GM12878 (cell line): ENCODE measurements at regions not wholly inside any gene's neighbourhood (a gene's known extent, or its start where the extent isn't known, plus 50 kb on each side); places are given as distances from the start of the nearest gene placed in this dataset.

Source experiments
- ATAC-seq: fragments of 200-7000 bp; cut with Tn5 transposase; 3 replicates; pipeline ENCODE4 v1.9.1; 2020; ENCODE audit warnings: mild to moderate bottlenecking, moderate library complexity
- BruUV-seq: library from RNA; stranded (reverse); fragments of 400-500 nt; replicated peaks from 2 replicates; lab custom pipeline; 2021; lab: Mats Ljungman, UMichigan
- CTCF ChIA-PET: fragments of 300-600 bp; sonication (Branson Sonifier 250); formaldehyde crosslinking; extraction: SDS; loops from one replicate; lab custom pipeline; 2021; ENCODE audit warnings: inconsistent platforms; lab: Yijun Ruan, JAX
- POLR2A ChIA-PET: fragments of 350-600 bp; formaldehyde crosslinking; extraction: SDS; loops from one replicate; lab custom pipeline; 2021; ENCODE audit warnings: inconsistent platforms; lab: Charles Lee
- RAD21 ChIA-PET: fragments of 300-600 bp; sonication (Branson Sonifier 250); formaldehyde crosslinking; loops from one replicate; lab custom pipeline; 2023; ENCODE audit warnings: antibody characterized with exemption; ENCODE audit not compliant: unreplicated experiment; lab: Charles Lee
- SMC1A ChIA-PET: fragments of 300-600 bp; sonication (Branson Sonifier 250); formaldehyde crosslinking; loops from one replicate; lab custom pipeline; 2023; ENCODE audit not compliant: unreplicated experiment, uncharacterized antibody; lab: Charles Lee
- DNase-seq: peaks from one replicate; pipeline ENCODE4 v3.0.0-alpha.2; 2011; ENCODE audit warnings: low read depth, low spot score
- FAIRE-seq: peaks from 3 replicates; lab custom pipeline; 2011; peaks lifted over from hg19 to GRCh38; lab: Jason Lieb, UNC
- H2AFZ ChIP-seq: 2 replicates; pipeline ENCODE4 v1.6.0; 2011; ENCODE audit warnings: low read depth, low read length, control low read depth; ENCODE audit not compliant: control insufficient read depth
- H3K27ac ChIP-seq: 2 replicates; pipeline ENCODE4 v1.5.1; 2011; ENCODE audit warnings: control low read depth; ENCODE audit not compliant: control insufficient read depth, insufficient read depth
- H3K27me3 ChIP-seq, 2 experiments: replicated peaks in 1 of 2; 2 replicates each; pipeline versions ENCODE4 v1.6.0 to v1.6.1; 2011; ENCODE audit warnings: low read length in 1 of 2; ENCODE audit not compliant: control insufficient read depth in 2 of 2, insufficient read depth in 2 of 2
- H3K36me3 ChIP-seq, 2 experiments: 2 replicates each; pipeline ENCODE4 v1.5.1; 2011; ENCODE audit warnings: low read length in 1 of 2; ENCODE audit not compliant: control insufficient read depth in 2 of 2, insufficient read depth in 2 of 2
- H3K4me1 ChIP-seq: 2 replicates; pipeline ENCODE4 v1.6.1; 2011; ENCODE audit warnings: mild to moderate bottlenecking, low read length, moderate library complexity, mixed read lengths; ENCODE audit not compliant: control insufficient read depth, insufficient read depth
- H3K4me2 ChIP-seq: 2 replicates; pipeline ENCODE4 v1.6.0; 2011; ENCODE audit warnings: control low read depth; ENCODE audit not compliant: control insufficient read depth, insufficient read depth
- H3K4me3 ChIP-seq: fragments of 200-600 bp; sonication (generic); 2 replicates; pipeline ENCODE4 v1.5.1; 2016
- H3K79me2 ChIP-seq: 2 replicates; pipeline ENCODE4 v1.6.0; 2011; ENCODE audit warnings: low read length; ENCODE audit not compliant: control insufficient read depth, insufficient read depth
- H3K9ac ChIP-seq: 2 replicates; pipeline ENCODE4 v1.8.0; 2011; ENCODE audit warnings: low read length, control low read depth, mixed read lengths; ENCODE audit not compliant: control insufficient read depth, insufficient read depth
- H3K9me3 ChIP-seq: replicated peaks from 3 replicates; pipeline ENCODE4 v1.5.1; 2011; ENCODE audit warnings: mild to moderate bottlenecking, low read length; ENCODE audit not compliant: control insufficient read depth, insufficient read depth
- H4K20me1 ChIP-seq: 2 replicates; pipeline ENCODE4 v1.6.0; 2011; ENCODE audit not compliant: control insufficient read depth, insufficient read depth
- CHD1 ChIP-seq: IDR thresholded peaks from 2 replicates; pipeline ENCODE4 v1.6.1; 2012; ENCODE audit warnings: low read depth, low read length, improper control_type of control experiment
- CHD2 ChIP-seq: IDR thresholded peaks from 2 replicates; pipeline ENCODE4 v1.6.1; 2011; ENCODE audit warnings: low read depth, low read length, improper control_type of control experiment, borderline replicate concordance
- EGR1 ChIP-seq, 2 experiments: IDR thresholded peaks; 1 replicate in 1 of 2; 2 replicates in 1 of 2; pipeline ENCODE4 v1.6.1; 2011 to 2012; ENCODE audit warnings: low read depth in 2 of 2, low read length in 2 of 2, borderline replicate concordance in 1 of 2, mild to moderate bottlenecking in 1 of 2, moderate library complexity in 1 of 2
- ESRRA ChIP-seq: IDR thresholded peaks from 2 replicates; pipeline ENCODE4 v1.6.1; 2012; ENCODE audit warnings: mild to moderate bottlenecking, low read length, improper control_type of control experiment
- ETV6 ChIP-seq, 2 experiments: fragments of 450-650 bp in 1 of 2; IDR thresholded peaks in 1 of 2; conservative IDR thresholded peaks in 1 of 2; 2 replicates each; pipeline ENCODE4 v1.6.1; 2014; ENCODE audit warnings: antibody characterized with exemption in 1 of 2, borderline replicate concordance in 1 of 2, low read depth in 1 of 2, mild to moderate bottlenecking in 1 of 2, moderate library complexity in 1 of 2
- HDAC2 ChIP-seq: fragments of 200-600 bp; sonication (generic); IDR thresholded peaks from 2 replicates; pipeline ENCODE4 v1.6.1; 2017
- MXI1 ChIP-seq: fragments of 150-350 bp; IDR thresholded peaks from 2 replicates; pipeline ENCODE4 v1.6.1; 2011; ENCODE audit warnings: low read depth, mild to moderate bottlenecking, inconsistent platforms, low read length, improper control_type of control experiment
- NR2C1 ChIP-seq: fragments of 450-650 bp; IDR thresholded peaks from 2 replicates; pipeline ENCODE4 v1.6.1; 2017; ENCODE audit warnings: antibody characterized with exemption, mild to moderate bottlenecking, moderate library complexity
- RB1 ChIP-seq: fragments of 450-650 bp; formaldehyde crosslinking; IDR thresholded peaks from 2 replicates; pipeline ENCODE4 v1.6.1; 2017; ENCODE audit warnings: mild to moderate bottlenecking, borderline replicate concordance
- RUNX3 ChIP-seq: IDR thresholded peaks from 2 replicates; pipeline ENCODE4 v1.6.1; 2012; ENCODE audit warnings: low read length, inconsistent platforms
- SREBF2 ChIP-seq: IDR thresholded peaks from 2 replicates; pipeline ENCODE4 v1.6.1; 2012; ENCODE audit warnings: mild to moderate bottlenecking, low read length
- TCF3 ChIP-seq: IDR thresholded peaks from 2 replicates; pipeline ENCODE4 v1.6.1; 2012; ENCODE audit warnings: low read depth, mild to moderate bottlenecking, low read length, borderline replicate concordance; ENCODE audit not compliant: insufficient read depth
- ZBTB40 ChIP-seq: fragments of 450-650 bp; IDR thresholded peaks from 2 replicates; pipeline ENCODE4 v1.6.1; 2016; ENCODE audit warnings: mild to moderate bottlenecking, moderate library complexity, borderline replicate concordance
- in situ Hi-C: fragments of 300-500 bp; cut with MboI; formaldehyde crosslinking; loops from 9 replicates; pipeline ENCODE4 v1.14.3; 2018; ENCODE audit warnings: mixed read lengths
- intact Hi-C: fragments of 100-400 bp; cut with micrococcal nuclease; formaldehyde crosslinking; loops from one replicate; pipeline ENCODE4 v1.14.2; 2022; ENCODE audit not compliant: unreplicated experiment
- TF ChIP-seq, protein P1 (sequence below), 3 experiments: IDR thresholded peaks in 2 of 3; conservative IDR thresholded peaks in 1 of 3; 2 replicates each; pipeline ENCODE4 v1.5.1; 2011; ENCODE audit warnings: low read depth in 3 of 3, low read length in 3 of 3, mild to moderate bottlenecking in 3 of 3, control low read depth in 2 of 3, moderate library complexity in 2 of 3, inconsistent platforms in 1 of 3, mixed read lengths in 1 of 3; ENCODE audit not compliant: control insufficient read depth in 2 of 3, insufficient read depth in 1 of 3; ENCODE audit errors: extremely low read depth in 1 of 3
- TF ChIP-seq, protein P2 (sequence below): fragments of 450-650 bp; IDR thresholded peaks from 2 replicates; pipeline ENCODE4 v1.6.1; 2018; ENCODE audit warnings: borderline replicate concordance, mild to moderate bottlenecking; ENCODE audit not compliant: partially characterized antibody
- TF ChIP-seq, protein P3 (sequence below): IDR thresholded peaks from 2 replicates; pipeline ENCODE4 v1.6.1; 2011; ENCODE audit warnings: mild to moderate bottlenecking, low read depth, low read length, moderate library complexity; ENCODE audit not compliant: insufficient replicate concordance

GRCh38 chr9:23557689-23558088 is 268.4 kb downstream of the ELAVL2 start:
- H3K36me3 ChIP-seq: no peaks in the 10 kb centered on the region
- BruUV-seq: no TSS peak
- H3K9me3 ChIP-seq: no peaks in the 10 kb centered on the region
- H4K20me1 ChIP-seq: no peaks in the 10 kb centered on the region
- no peaks in the 10 kb centered on the region for H3K4me1 ChIP-seq
- no peak overlapping the region for H3K27ac ChIP-seq
- no peak overlapping the region for H3K4me2 ChIP-seq
- intact Hi-C loops (no loop called here), in situ Hi-C loops (no loop called here)
- ChIA-PET RAD21 (no interaction called here), SMC1A (no interaction called here), CTCF (interaction anchor here (0.9 kb wide), 1 partner anchor 13 kb away, joined by 3 read pairs; no protein-coding TSS in a partner anchor), POLR2A (no interaction called here)
- no peaks in the 10 kb centered on the region for H3K27me3 ChIP-seq
- TF ChIP-seq, protein P1, sequence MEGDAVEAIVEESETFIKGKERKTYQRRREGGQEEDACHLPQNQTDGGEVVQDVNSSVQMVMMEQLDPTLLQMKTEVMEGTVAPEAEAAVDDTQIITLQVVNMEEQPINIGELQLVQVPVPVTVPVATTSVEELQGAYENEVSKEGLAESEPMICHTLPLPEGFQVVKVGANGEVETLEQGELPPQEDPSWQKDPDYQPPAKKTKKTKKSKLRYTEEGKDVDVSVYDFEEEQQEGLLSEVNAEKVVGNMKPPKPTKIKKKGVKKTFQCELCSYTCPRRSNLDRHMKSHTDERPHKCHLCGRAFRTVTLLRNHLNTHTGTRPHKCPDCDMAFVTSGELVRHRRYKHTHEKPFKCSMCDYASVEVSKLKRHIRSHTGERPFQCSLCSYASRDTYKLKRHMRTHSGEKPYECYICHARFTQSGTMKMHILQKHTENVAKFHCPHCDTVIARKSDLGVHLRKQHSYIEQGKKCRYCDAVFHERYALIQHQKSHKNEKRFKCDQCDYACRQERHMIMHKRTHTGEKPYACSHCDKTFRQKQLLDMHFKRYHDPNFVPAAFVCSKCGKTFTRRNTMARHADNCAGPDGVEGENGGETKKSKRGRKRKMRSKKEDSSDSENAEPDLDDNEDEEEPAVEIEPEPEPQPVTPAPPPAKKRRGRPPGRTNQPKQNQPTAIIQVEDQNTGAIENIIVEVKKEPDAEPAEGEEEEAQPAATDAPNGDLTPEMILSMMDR (IDR thresholded peaks at IDR 0.05 in 2 of 3, conservative IDR thresholded peaks at IDR 0.05 in 1 of 3; ENCODE audit: control insufficient read depth in 2 of 3, extremely low read depth in 1 of 3, insufficient read depth in 1 of 3, low read depth in 3 of 3, low read length in 3 of 3): no peak
- no peak for TF ChIP-seq HDAC2
- no peak for TF ChIP-seq CHD1
- no peak for TF ChIP-seq SREBF2
- TF ChIP-seq ESRRA: no peak
- no peak for TF ChIP-seq CHD2
- no peak for TF ChIP-seq RUNX3
- no peak for TF ChIP-seq ETV6 (conservative IDR thresholded peaks at IDR 0.05 in 1 of 2, IDR thresholded peaks at IDR 0.05 in 1 of 2; ENCODE audit: borderline replicate concordance in 1 of 2, low read depth in 1 of 2)
- TF ChIP-seq, protein P2, sequence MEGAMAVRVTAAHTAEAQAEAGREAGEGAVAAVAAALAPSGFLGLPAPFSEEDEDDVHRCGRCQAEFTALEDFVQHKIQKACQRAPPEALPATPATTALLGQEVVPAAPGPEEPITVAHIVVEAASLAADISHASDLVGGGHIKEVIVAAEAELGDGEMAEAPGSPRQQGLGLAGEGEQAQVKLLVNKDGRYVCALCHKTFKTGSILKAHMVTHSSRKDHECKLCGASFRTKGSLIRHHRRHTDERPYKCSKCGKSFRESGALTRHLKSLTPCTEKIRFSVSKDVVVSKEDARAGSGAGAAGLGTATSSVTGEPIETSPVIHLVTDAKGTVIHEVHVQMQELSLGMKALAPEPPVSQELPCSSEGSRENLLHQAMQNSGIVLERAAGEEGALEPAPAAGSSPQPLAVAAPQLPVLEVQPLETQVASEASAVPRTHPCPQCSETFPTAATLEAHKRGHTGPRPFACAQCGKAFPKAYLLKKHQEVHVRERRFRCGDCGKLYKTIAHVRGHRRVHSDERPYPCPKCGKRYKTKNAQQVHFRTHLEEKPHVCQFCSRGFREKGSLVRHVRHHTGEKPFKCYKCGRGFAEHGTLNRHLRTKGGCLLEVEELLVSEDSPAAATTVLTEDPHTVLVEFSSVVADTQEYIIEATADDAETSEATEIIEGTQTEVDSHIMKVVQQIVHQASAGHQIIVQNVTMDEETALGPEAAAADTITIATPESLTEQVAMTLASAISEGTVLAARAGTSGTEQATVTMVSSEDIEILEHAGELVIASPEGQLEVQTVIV: no peak
- no peak for TF ChIP-seq RB1
- TF ChIP-seq, protein P3, sequence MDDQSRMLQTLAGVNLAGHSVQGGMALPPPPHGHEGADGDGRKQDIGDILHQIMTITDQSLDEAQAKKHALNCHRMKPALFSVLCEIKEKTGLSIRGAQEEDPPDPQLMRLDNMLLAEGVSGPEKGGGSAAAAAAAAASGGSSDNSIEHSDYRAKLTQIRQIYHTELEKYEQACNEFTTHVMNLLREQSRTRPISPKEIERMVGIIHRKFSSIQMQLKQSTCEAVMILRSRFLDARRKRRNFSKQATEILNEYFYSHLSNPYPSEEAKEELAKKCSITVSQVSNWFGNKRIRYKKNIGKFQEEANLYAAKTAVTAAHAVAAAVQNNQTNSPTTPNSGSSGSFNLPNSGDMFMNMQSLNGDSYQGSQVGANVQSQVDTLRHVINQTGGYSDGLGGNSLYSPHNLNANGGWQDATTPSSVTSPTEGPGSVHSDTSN: no peak
- no peak for TF ChIP-seq NR2C1
- TF ChIP-seq TCF3: no peak
- no peak for TF ChIP-seq MXI1
- no peak for TF ChIP-seq ZBTB40
- no peak for TF ChIP-seq EGR1 (IDR thresholded peaks at IDR 0.05; ENCODE audit: borderline replicate concordance in 1 of 2, low read depth in 2 of 2, low read length in 2 of 2)
- DNase-seq (no peak), FAIRE-seq (no peak), ATAC-seq (no peak)
- H2AFZ ChIP-seq: no peak overlapping the region
- no peak overlapping the region for H3K4me3 ChIP-seq
- no peak overlapping the region for H3K9ac ChIP-seq
- H3K79me2 ChIP-seq: no peaks in the 10 kb centered on the region
